ENCODE measurements at regions not wholly inside any gene's neighbourhood (a gene's known extent, or its start where the extent isn't known, plus 50 kb on each side); places are given as distances from the start of the nearest gene placed in this dataset.

GRCh38 chr1:184875218-184875617 lies 99.1 kb downstream of the NIBAN1 start:
- Histone ChIP-seq H3K27ac (no peak overlapping the region), H3K9me3 (no peaks in the 10 kb centered on the region), H3K36me3 (peaks cover 0 to 37% of the 10 kb centered on the region in 2 donors), H3K27me3 (no peaks in the 10 kb centered on the region), H3K4me1 (peaks cover 0 to 36% (median 2%) of the 10 kb centered on the region in 3 donors), H3K4me3 (no peak overlapping the region)
- TF ChIP-seq EP300 (IDR thresholded peaks at IDR 0.05) (no peak), POLR2A (IDR thresholded peaks at IDR 0.05) (no peak), POLR2AphosphoS5 (IDR thresholded peaks at IDR 0.05) (no peak), CTCF (IDR thresholded peaks at IDR 0.05) (no peak)
- WGBS, 2 donors (ENCODE audit: low coverage in 1 of 2), result 61 to 70% methylated on average over 2 to 4 of the region's 4 CpGs
- ATAC-seq, result no peak

GRCh38 chr1:184870319-184870718 lies 104.0 kb downstream of the NIBAN1 start:
- TF ChIP-seq EP300 (IDR thresholded peaks at IDR 0.05) (no peak), CTCF (IDR thresholded peaks at IDR 0.05) (no peak), POLR2AphosphoS5 (IDR thresholded peaks at IDR 0.05) (no peak), POLR2A (IDR thresholded peaks at IDR 0.05) (no peak)
- no peak for ATAC-seq
- peaks cover 7 to 21% (median 7%) of the 10 kb centered on the region in 3 donors for H3K4me1 ChIP-seq
- no peak overlapping the region for H3K4me3 ChIP-seq
- no peaks in the 10 kb centered on the region for H3K9me3 ChIP-seq
- WGBS, 2 donors (ENCODE audit: low coverage in 1 of 2), result 73 to 89% methylated on average over 7 of the region's 7 CpGs
- H3K27ac ChIP-seq, result no peak overlapping the region
- no peaks in the 10 kb centered on the region for H3K27me3 ChIP-seq
- H3K36me3 ChIP-seq, result peaks cover 0 to 30% of the 10 kb centered on the region in 2 donors

GRCh38 chr1:184867866-184868689 lies 106.2 kb downstream of the NIBAN1 start:
- Histone ChIP-seq H3K27ac (peak overlapping the region; percentile 65 to 73 (median 67)), H3K36me3 (peaks cover 0 to 20% of the 10 kb centered on the region in 2 donors), H3K4me1 (peaks cover 7 to 21% (median 7%) of the 10 kb centered on the region in 3 donors), H3K4me3 (no peak overlapping the region), H3K9me3 (no peaks in the 10 kb centered on the region), H3K27me3 (no peaks in the 10 kb centered on the region)
- no peak for TF ChIP-seq EP300 (IDR thresholded peaks at IDR 0.05)
- WGBS, 2 donors (ENCODE audit: low coverage in 1 of 2), result 47 to 63% methylated on average over 4 of the region's 4 CpGs
- no peak for ATAC-seq

GRCh38 chr1:184866991-184867788 lies 107.1 kb downstream of the NIBAN1 start:
- no peaks in the 10 kb centered on the region for H3K9me3 ChIP-seq
- TF ChIP-seq POLR2A (IDR thresholded peaks at IDR 0.05) (no peak), CTCF (IDR thresholded peaks at IDR 0.05) (no peak), POLR2AphosphoS5 (IDR thresholded peaks at IDR 0.05) (peak; percentile 68)
- ATAC-seq, result peak; percentile 83
- H3K27ac ChIP-seq, result peak overlapping the region; percentile 65 to 73 (median 67)
- no peak overlapping the region for H3K4me3 ChIP-seq
- peaks cover 7 to 21% (median 7%) of the 10 kb centered on the region in 3 donors for H3K4me1 ChIP-seq
- H3K36me3 ChIP-seq, result peaks cover 0 to 20% of the 10 kb centered on the region in 2 donors
- H3K27me3 ChIP-seq, result no peaks in the 10 kb centered on the region
- 34 to 57% methylated on average over 6 of the region's 6 CpGs for WGBS, 2 donors (ENCODE audit: low coverage in 1 of 2)

GRCh38 chr1:184866586-184866985 lies 107.7 kb downstream of the NIBAN1 start:
- Histone ChIP-seq H3K27ac (peak overlapping the region; percentile 65 to 73 (median 67)), H3K27me3 (no peaks in the 10 kb centered on the region), H3K4me3 (no peak overlapping the region), H3K9me3 (no peaks in the 10 kb centered on the region), H3K36me3 (peaks cover 0 to 24% of the 10 kb centered on the region in 2 donors), H3K4me1 (peaks cover 7 to 21% (median 7%) of the 10 kb centered on the region in 3 donors)
- ATAC-seq, result no peak
- TF ChIP-seq POLR2A (IDR thresholded peaks at IDR 0.05) (no peak), EP300 (IDR thresholded peaks at IDR 0.05) (no peak), CTCF (IDR thresholded peaks at IDR 0.05) (no peak), POLR2AphosphoS5 (IDR thresholded peaks at IDR 0.05) (no peak)

Data from gastroesophageal sphincter (tissue), 4 donors.